ENCODE measurements at regions not wholly inside any gene's neighbourhood (a gene's known extent, or its start where the extent isn't known, plus 50 kb on each side); places are given as distances from the start of the nearest gene placed in this dataset.
A peak's percentile ranks its signal among the peaks of the same experiment; 100 is the strongest.

GRCh38 chr21:35197992-35198431 lies 148.9 kb upstream of the RUNX1 start:
- Histone ChIP-seq H3K79me2 (ENCODE audit: insufficient read depth) (no peaks in the 10 kb centered on the region), H3K4me1 (ENCODE audit: control insufficient read depth in 1 of 2, insufficient read depth in 2 of 2, low read depth in 1 of 2, low read length in 1 of 2) (no peaks in the 10 kb centered on the region; a peak in 2 of 4 replicates), H3K9ac (no peak overlapping the region; the same call in 1 of the 2 replicates), H3K4me2 (no peak overlapping the region), H3K9me2 (no peaks in the 10 kb centered on the region), H3K27ac (ENCODE audit: low read depth in 2 of 2, low read length in 1 of 2) (peak overlapping the region in 1 of 2 experiments; percentile 65; a peak in 2 of 4 replicates), H3K27me3 (ENCODE audit: insufficient read depth) (no peaks in the 10 kb centered on the region), H3F3A (replicated peaks; ENCODE audit: insufficient read depth) (peaks cover 46% of the 10 kb centered on the region), H3K9me3 (no peaks in the 10 kb centered on the region), H2AFZ (ENCODE audit: low read depth) (no peak overlapping the region), H3K36me3 (replicated peaks in 1 of 2; ENCODE audit: control insufficient read depth in 1 of 2, insufficient read depth in 2 of 2, low read length in 1 of 2) (no peaks in the 10 kb centered on the region), H4K20me1 (ENCODE audit: insufficient read depth) (no peaks in the 10 kb centered on the region), H3K4me3 (ENCODE audit: low read depth in 2 of 2, low read length in 1 of 2) (no peak overlapping the region)
- 24% methylated on average over 3 of the region's 3 CpGs for WGBS (ENCODE audit: low lambda C conversion rate)
- CTCF ChIA-PET = interaction anchor here (2.1 kb wide), 1 partner anchor 9 kb away, joined by 5 read pairs; no protein-coding TSS in a partner anchor
- no peak for DNase-seq
- POLR2A ChIA-PET = no interaction called here
- TF ChIP-seq JUND (IDR thresholded peaks at IDR 0.05) (peak; percentile 67), ZBTB33 (IDR thresholded peaks at IDR 0.05; ENCODE audit: borderline replicate concordance, low read depth) (no peak), SMC3 (IDR thresholded peaks at IDR 0.05; ENCODE audit: low read depth, low read length) (no peak), MEF2A (IDR thresholded peaks at IDR 0.05; ENCODE audit: borderline replicate concordance, low read depth) (peak; percentile 68; the same call in 1 of the 2 replicates), NFIC (IDR thresholded peaks at IDR 0.05; ENCODE audit: borderline replicate concordance) (peak; percentile 32; the same call in 1 of the 2 replicates), EP300 (IDR thresholded peaks at IDR 0.05; ENCODE audit: borderline replicate concordance in 1 of 2, low read depth in 1 of 2, low read length in 1 of 2) (peak in 1 of 2 experiments; percentile 39; a peak in 1 of 4 replicates), YY1 (IDR thresholded peaks at IDR 0.05; ENCODE audit: low read depth) (no peak), TEAD4 (IDR thresholded peaks at IDR 0.05; ENCODE audit: borderline replicate concordance, insufficient read depth) (0 out of 2 replicates have a peak, but pooled peaks have one; percentile 64), MAX (IDR thresholded peaks at IDR 0.05; ENCODE audit: low read depth) (peak; percentile 63; the same call in 1 of the 2 replicates), USF2 (IDR thresholded peaks at IDR 0.05; ENCODE audit: borderline replicate concordance, low read depth, low read length) (no peak), TCF12 (IDR thresholded peaks at IDR 0.05) (peak; percentile 64), FOSL2 (IDR thresholded peaks at IDR 0.05; ENCODE audit: borderline replicate concordance, low read depth) (peak; percentile 60; the same call in 1 of the 2 replicates)
- TF ChIP-seq, protein P1, sequence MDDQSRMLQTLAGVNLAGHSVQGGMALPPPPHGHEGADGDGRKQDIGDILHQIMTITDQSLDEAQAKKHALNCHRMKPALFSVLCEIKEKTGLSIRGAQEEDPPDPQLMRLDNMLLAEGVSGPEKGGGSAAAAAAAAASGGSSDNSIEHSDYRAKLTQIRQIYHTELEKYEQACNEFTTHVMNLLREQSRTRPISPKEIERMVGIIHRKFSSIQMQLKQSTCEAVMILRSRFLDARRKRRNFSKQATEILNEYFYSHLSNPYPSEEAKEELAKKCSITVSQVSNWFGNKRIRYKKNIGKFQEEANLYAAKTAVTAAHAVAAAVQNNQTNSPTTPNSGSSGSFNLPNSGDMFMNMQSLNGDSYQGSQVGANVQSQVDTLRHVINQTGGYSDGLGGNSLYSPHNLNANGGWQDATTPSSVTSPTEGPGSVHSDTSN (IDR thresholded peaks at IDR 0.05) = peak; percentile 67

DNA sequence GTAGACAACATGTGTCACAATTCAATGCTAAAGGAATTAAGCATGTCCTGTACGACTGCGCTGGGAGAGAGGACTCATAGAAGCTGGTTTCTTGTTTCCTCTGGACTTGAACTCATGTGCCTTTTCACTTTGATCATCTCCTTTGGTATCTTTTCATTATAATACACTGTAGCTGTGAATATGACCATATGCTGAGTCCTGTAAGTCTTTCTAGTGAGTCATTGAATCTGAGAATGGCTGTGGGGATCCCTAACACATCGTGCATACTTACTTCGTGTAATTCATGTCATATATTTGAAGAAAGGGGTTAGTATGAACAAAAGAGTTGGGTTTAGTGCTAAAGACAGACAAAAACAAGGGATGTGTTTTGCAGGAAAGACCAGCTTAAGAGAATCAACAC lies 148.1 kb upstream of the RUNX1 start:
- no peak overlapping the region for H3K4me3 ChIP-seq (ENCODE audit: low read depth in 2 of 2, low read length in 1 of 2)
- WGBS (ENCODE audit: low lambda C conversion rate) = 64% methylated on average over 4 of the region's 4 CpGs
- no peaks in the 10 kb centered on the region for H3K79me2 ChIP-seq (ENCODE audit: insufficient read depth)
- no peaks in the 10 kb centered on the region for H3K9me3 ChIP-seq
- H3K9ac ChIP-seq = no peak overlapping the region
- H4K20me1 ChIP-seq (ENCODE audit: insufficient read depth) = no peaks in the 10 kb centered on the region
- no peaks in the 10 kb centered on the region for H3K36me3 ChIP-seq (replicated peaks in 1 of 2; ENCODE audit: control insufficient read depth in 1 of 2, insufficient read depth in 2 of 2, low read length in 1 of 2)
- H3K9me2 ChIP-seq = no peaks in the 10 kb centered on the region
- H3K4me1 ChIP-seq (ENCODE audit: control insufficient read depth in 1 of 2, insufficient read depth in 2 of 2, low read depth in 1 of 2, low read length in 1 of 2) = no peaks in the 10 kb centered on the region; a peak in 1 of 4 replicates
- ChIA-PET CTCF (no interaction called here), POLR2A (no interaction called here)
- H3F3A ChIP-seq (replicated peaks; ENCODE audit: insufficient read depth) = peaks cover 37% of the 10 kb centered on the region
- no peak overlapping the region for H2AFZ ChIP-seq (ENCODE audit: low read depth)
- DNase-seq = no peak
- peak overlapping the region in 1 of 2 experiments; percentile 65; a peak in 2 of 4 replicates for H3K27ac ChIP-seq (ENCODE audit: low read depth in 2 of 2, low read length in 1 of 2)
- no peaks in the 10 kb centered on the region for H3K27me3 ChIP-seq (ENCODE audit: insufficient read depth)
- H3K4me2 ChIP-seq = no peak overlapping the region
- no peak for TF ChIP-seq JUND (IDR thresholded peaks at IDR 0.05)
- no peak for TF ChIP-seq EZH2phosphoT487 (IDR thresholded peaks at IDR 0.05; ENCODE audit: borderline replicate concordance, low read depth)
- no peak for TF ChIP-seq FOXJ3 (CRISPR knock-in tag; IDR thresholded peaks at IDR 0.05)
- no peak for TF ChIP-seq RAD21 (IDR thresholded peaks at IDR 0.05; ENCODE audit: low read length)
- TF ChIP-seq MEF2A (IDR thresholded peaks at IDR 0.05; ENCODE audit: borderline replicate concordance, low read depth) = no peak
- no peak for TF ChIP-seq CHD2 (IDR thresholded peaks at IDR 0.05; ENCODE audit: low read length, partially characterized antibody)
- no peak for TF ChIP-seq TEAD4 (IDR thresholded peaks at IDR 0.05; ENCODE audit: borderline replicate concordance, insufficient read depth)
- no peak for TF ChIP-seq SIN3A (IDR thresholded peaks at IDR 0.05; ENCODE audit: borderline replicate concordance, low read depth, low read length)
- TF ChIP-seq MXI1 (IDR thresholded peaks at IDR 0.05; ENCODE audit: low read depth, low read length) = no peak

Measured in SK-N-SH (cell line).